Muscle of leg (tissue), 3 donors: ENCODE measurements at regions not wholly inside any gene's neighbourhood (a gene's known extent, or its start where the extent isn't known, plus 50 kb on each side); places are given as distances from the start of the nearest gene placed in this dataset.

Source experiments
- DNase-seq: peaks from one replicate; pipeline ENCODE4 v3.0.0; 2013
- H3K27ac ChIP-seq: one replicate; pipeline ENCODE4 v1.5.1; 2013; ENCODE audit warnings: mild to moderate bottlenecking, low read length, control low read depth
- H3K27me3 ChIP-seq: one replicate; pipeline ENCODE4 v1.6.1; 2013; ENCODE audit warnings: low read length; ENCODE audit not compliant: control insufficient read depth, insufficient read depth
- H3K36me3 ChIP-seq: one replicate; pipeline ENCODE4 v1.6.1; 2013; ENCODE audit warnings: low read length; ENCODE audit not compliant: control insufficient read depth, insufficient read depth
- H3K4me1 ChIP-seq: one replicate; pipeline ENCODE4 v1.6.1; 2013; ENCODE audit warnings: low read length; ENCODE audit not compliant: control insufficient read depth, insufficient read depth
- H3K4me3 ChIP-seq: one replicate; pipeline ENCODE4 v1.5.1; 2013; ENCODE audit warnings: low read length, control low read depth
- H3K9me3 ChIP-seq: replicated peaks from 2 replicates; pipeline ENCODE4 v1.6.1; 2013; ENCODE audit warnings: low read depth, low read length; ENCODE audit not compliant: control insufficient read depth
- WGBS: methylation state at CpG from one replicate; pipeline ENCODE4 v1.1.5; 2013; ENCODE audit warnings: missing lambda C conversion rate; ENCODE audit not compliant: insufficient coverage; 5-methylcytosine and 5-hydroxymethylcytosine counted together

DNA sequence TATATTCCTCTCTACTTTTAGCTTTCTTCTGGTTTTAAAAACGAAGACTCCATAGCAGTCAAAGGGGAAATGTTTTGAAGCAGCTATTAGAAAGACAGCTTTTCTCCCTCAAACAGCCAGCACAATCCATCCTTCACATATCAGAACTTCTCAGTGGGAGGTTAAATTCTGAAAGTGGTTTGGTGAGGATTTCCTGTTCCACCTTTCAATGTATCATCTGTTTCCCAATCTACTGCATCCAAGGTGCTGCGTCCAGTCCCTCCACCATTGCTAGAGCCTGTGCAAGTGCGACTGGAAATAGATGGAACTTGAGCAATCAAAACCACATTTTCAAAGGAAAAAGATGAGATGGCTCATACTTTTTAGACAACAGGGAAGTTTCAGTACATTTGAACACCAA is 508.3 kb upstream of the ARID1B start:
- Histone ChIP-seq H3K4me1 (no peaks in the 10 kb centered on the region), H3K36me3 (no peaks in the 10 kb centered on the region), H3K9me3 (no peaks in the 10 kb centered on the region), H3K27me3 (no peaks in the 10 kb centered on the region), H3K4me3 (no peak overlapping the region), H3K27ac (no peak overlapping the region)
- WGBS = 100% methylated on average over 1 of the region's 3 CpGs
- DNase-seq = no peak

- WGBS = no CpG with 5 or more reads among the region's 3 CpGs
Observed at GRCh38 chr6:156262014-156262413, 515.2 kb upstream of the ARID1B start.

DNA sequence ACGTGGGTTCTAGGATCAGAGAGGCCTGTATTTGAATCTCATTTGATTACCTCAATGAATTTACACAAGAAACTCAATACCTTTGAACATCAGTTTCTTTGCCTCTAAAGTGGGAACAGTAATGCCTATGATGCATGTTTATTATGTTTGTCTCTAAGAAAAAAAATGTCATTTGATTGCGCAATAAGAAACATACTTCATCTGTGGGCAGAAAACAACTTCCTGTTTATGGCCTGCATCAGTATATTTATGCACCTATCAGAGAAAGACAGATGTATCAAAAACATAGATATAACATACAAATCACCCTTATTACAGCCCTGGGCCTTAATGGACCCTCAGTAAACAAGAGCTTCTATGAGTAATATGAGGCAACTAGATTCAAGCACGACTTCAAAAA is 516.4 kb upstream of the ARID1B start:
- no peak for DNase-seq
- Histone ChIP-seq H3K9me3 (no peaks in the 10 kb centered on the region), H3K36me3 (no peaks in the 10 kb centered on the region), H3K27ac (no peak overlapping the region), H3K4me3 (no peak overlapping the region), H3K27me3 (no peaks in the 10 kb centered on the region), H3K4me1 (no peaks in the 10 kb centered on the region)
- WGBS = 100% methylated on average over 1 of the region's 3 CpGs

More at GRCh38 chr6:156262014-156262413, 515.2 kb upstream of the ARID1B start:
- H3K27ac ChIP-seq = no peak overlapping the region
- no peak overlapping the region for H3K4me3 ChIP-seq
- H3K27me3 ChIP-seq = no peaks in the 10 kb centered on the region
- H3K36me3 ChIP-seq = no peaks in the 10 kb centered on the region
- H3K9me3 ChIP-seq = no peaks in the 10 kb centered on the region
- DNase-seq = peak; percentile 5
- H3K4me1 ChIP-seq = no peaks in the 10 kb centered on the region

- no peak for DNase-seq
- Histone ChIP-seq H3K36me3 (no peaks in the 10 kb centered on the region), H3K9me3 (no peaks in the 10 kb centered on the region), H3K4me3 (no peak overlapping the region), H3K4me1 (no peaks in the 10 kb centered on the region), H3K27ac (no peak overlapping the region), H3K27me3 (no peaks in the 10 kb centered on the region)
- WGBS = 100% methylated on average over 1 of the region's 3 CpGs
Observed at GRCh38 chr6:156258981-156259380, 518.2 kb upstream of the ARID1B start.

- Histone ChIP-seq H3K4me1 (no peaks in the 10 kb centered on the region), H3K36me3 (no peaks in the 10 kb centered on the region), H3K27me3 (no peaks in the 10 kb centered on the region), H3K4me3 (no peak overlapping the region), H3K9me3 (no peaks in the 10 kb centered on the region), H3K27ac (no peak overlapping the region)
- no peak for DNase-seq
- WGBS = 98% methylated on average over 7 of the region's 10 CpGs
Observed at GRCh38 chr6:156256161-156256560, 521.0 kb upstream of the ARID1B start.

- Histone ChIP-seq H3K27me3 (no peaks in the 10 kb centered on the region), H3K27ac (no peak overlapping the region), H3K4me1 (no peaks in the 10 kb centered on the region), H3K9me3 (no peaks in the 10 kb centered on the region), H3K36me3 (no peaks in the 10 kb centered on the region), H3K4me3 (no peak overlapping the region)
- WGBS = 83% methylated on average over 1 of the region's 5 CpGs
- no peak for DNase-seq
Observed at GRCh38 chr6:156254240-156254639, 522.9 kb upstream of the ARID1B start.

GRCh38 chr6:156250593-156250992 is 526.6 kb upstream of the ARID1B start:
- no peak overlapping the region for H3K27ac ChIP-seq
- no peaks in the 10 kb centered on the region for H3K4me1 ChIP-seq
- DNase-seq = peak; percentile 12
- H3K4me3 ChIP-seq = no peak overlapping the region
- H3K36me3 ChIP-seq = no peaks in the 10 kb centered on the region
- no peaks in the 10 kb centered on the region for H3K9me3 ChIP-seq
- WGBS = 78% methylated on average over 5 of the region's 5 CpGs
- no peaks in the 10 kb centered on the region for H3K27me3 ChIP-seq

DNA sequence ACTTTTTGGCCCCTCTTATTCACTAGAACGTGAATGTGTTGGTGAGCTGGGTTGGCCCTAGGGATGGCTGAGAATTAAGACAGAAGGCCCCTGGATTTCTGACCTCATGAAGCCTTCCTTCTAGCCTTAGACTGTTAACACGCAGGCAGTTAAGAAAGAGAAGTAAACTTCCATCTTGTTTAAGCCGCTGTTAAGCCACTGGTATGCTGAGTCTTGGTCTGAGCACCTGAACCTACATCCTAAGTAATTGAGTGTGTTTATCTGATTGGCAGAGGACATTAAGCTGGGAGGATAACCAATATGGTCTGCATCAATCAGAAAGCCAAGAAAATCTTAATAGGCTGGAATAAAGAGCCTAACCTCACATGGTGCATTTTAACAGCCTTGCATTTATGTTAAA is 535.0 kb upstream of the ARID1B start:
- DNase-seq = no peak
- no peak overlapping the region for H3K4me3 ChIP-seq
- no peaks in the 10 kb centered on the region for H3K4me1 ChIP-seq
- WGBS = no CpG with 5 or more reads among the region's 3 CpGs
- H3K36me3 ChIP-seq = no peaks in the 10 kb centered on the region
- no peaks in the 10 kb centered on the region for H3K9me3 ChIP-seq
- no peak overlapping the region for H3K27ac ChIP-seq
- H3K27me3 ChIP-seq = no peaks in the 10 kb centered on the region

DNA sequence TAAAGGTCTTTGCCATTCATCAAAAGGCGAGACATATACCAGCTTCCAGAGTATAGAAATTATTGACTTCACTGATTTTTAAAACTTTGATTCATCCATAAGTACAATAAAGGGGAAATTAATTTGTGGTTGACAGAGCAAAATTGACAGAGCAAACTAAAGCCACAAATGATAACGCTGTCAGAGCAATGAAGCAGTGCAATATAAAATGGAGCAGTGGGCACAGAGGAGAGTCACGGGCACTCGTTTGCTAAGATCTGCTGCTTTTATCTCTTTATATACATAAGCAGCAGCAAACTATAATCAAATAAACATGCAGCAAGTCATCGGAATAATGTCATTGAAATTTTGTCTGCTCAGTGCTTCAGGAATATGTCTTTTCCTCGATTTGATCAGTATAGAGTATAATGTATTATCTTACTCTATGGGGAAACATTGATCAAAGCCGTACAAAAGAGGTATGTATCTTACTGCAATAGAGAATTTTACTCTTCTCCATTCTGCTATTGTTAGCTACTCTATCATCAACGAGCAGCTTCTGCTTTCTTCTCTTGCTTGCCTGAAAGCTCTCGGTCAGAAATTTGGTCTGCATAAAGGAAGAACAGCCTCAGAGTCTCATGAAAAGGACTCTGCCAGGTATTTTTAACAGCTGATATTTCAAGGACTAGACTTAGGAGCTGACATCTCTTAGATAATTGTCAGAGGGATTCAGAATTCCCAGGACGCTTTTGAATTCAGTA is 546.0 kb upstream of the ARID1B start:
- no peak for DNase-seq
- Histone ChIP-seq H3K9me3 (no peaks in the 10 kb centered on the region), H3K27ac (no peak overlapping the region), H3K4me3 (no peak overlapping the region), H3K4me1 (no peaks in the 10 kb centered on the region), H3K27me3 (no peaks in the 10 kb centered on the region), H3K36me3 (no peaks in the 10 kb centered on the region)
- 69% methylated on average over 2 of the region's 10 CpGs for WGBS

GRCh38 chr6:156219973-156220372 is 557.2 kb upstream of the ARID1B start:
- DNase-seq = no peak
- Histone ChIP-seq H3K36me3 (no peaks in the 10 kb centered on the region), H3K27ac (no peak overlapping the region)

GRCh38 chr6:156205678-156206077 is 571.5 kb upstream of the ARID1B start:
- Histone ChIP-seq H3K36me3 (no peaks in the 10 kb centered on the region), H3K27me3 (no peaks in the 10 kb centered on the region), H3K9me3 (no peaks in the 10 kb centered on the region), H3K4me3 (no peak overlapping the region), H3K4me1 (no peaks in the 10 kb centered on the region), H3K27ac (no peak overlapping the region)
- no CpG with 5 or more reads among the region's 3 CpGs for WGBS
- no peak for DNase-seq

More at GRCh38 chr6:156219973-156220372, 557.2 kb upstream of the ARID1B start:
- H3K4me1 ChIP-seq = no peaks in the 10 kb centered on the region
- no peak overlapping the region for H3K4me3 ChIP-seq
- no peaks in the 10 kb centered on the region for H3K9me3 ChIP-seq
- H3K27me3 ChIP-seq = no peaks in the 10 kb centered on the region
